Keratinocyte (primary cell): ENCODE measurements at regions not wholly inside any gene's neighbourhood (a gene's known extent, or its start where the extent isn't known, plus 50 kb on each side); places are given as distances from the start of the nearest gene placed in this dataset.

ENCODE experiments used
- DNase-seq: peaks from one replicate; pipeline ENCODE4 v3.0.0-alpha.2; 2011; ENCODE audit warnings: low read depth, missing footprints, low spot score
- FAIRE-seq: peaks from 2 replicates; lab custom pipeline; 2011; peaks lifted over from hg19 to GRCh38; lab: Jason Lieb, UNC
- H2AFZ ChIP-seq: 2 replicates; pipeline ENCODE4 v1.6.0; 2012; ENCODE audit warnings: low read length, control low read depth, inconsistent platforms; ENCODE audit not compliant: control insufficient read depth
- H3K27ac ChIP-seq: 2 replicates; pipeline ENCODE4 v1.5.1; 2011; ENCODE audit warnings: low read length; ENCODE audit not compliant: control insufficient read depth, insufficient read depth
- H3K27me3 ChIP-seq: 3 replicates; pipeline ENCODE4 v1.6.0; 2011; ENCODE audit warnings: low read length; ENCODE audit not compliant: control insufficient read depth, insufficient read depth; ENCODE audit errors: extremely low read depth
- H3K36me3 ChIP-seq, 2 experiments: 2 replicates in 1 of 2; 3 replicates in 1 of 2; pipeline ENCODE4 v1.5.1; 2011; ENCODE audit warnings: low read length in 2 of 2, mild to moderate bottlenecking in 1 of 2; ENCODE audit not compliant: control insufficient read depth in 2 of 2, insufficient read depth in 2 of 2; ENCODE audit errors: extremely low read depth in 1 of 2
- H3K4me1 ChIP-seq: 3 replicates; pipeline ENCODE4 v1.5.1; 2011; ENCODE audit warnings: low read length; ENCODE audit not compliant: control insufficient read depth, insufficient read depth; ENCODE audit errors: extremely low read depth
- H3K4me2 ChIP-seq: 3 replicates; pipeline ENCODE4 v1.6.0; 2011; ENCODE audit warnings: low read depth, low read length; ENCODE audit not compliant: control insufficient read depth, insufficient read depth; ENCODE audit errors: extremely low read depth
- H3K4me3 ChIP-seq, 3 experiments: fragments of 200-600 bp in 1 of 3; sonication (generic) in 1 of 3; 2 replicates in 2 of 3; 3 replicates in 1 of 3; pipeline ENCODE4 v1.5.1; 2011 to 2016; ENCODE audit warnings: low read length in 3 of 3, mild to moderate bottlenecking in 3 of 3, control low read depth in 2 of 3, inconsistent platforms in 1 of 3, low read depth in 1 of 3, mixed read lengths in 1 of 3, mixed run types in 1 of 3, moderate library complexity in 1 of 3; ENCODE audit not compliant: control insufficient read depth in 2 of 3, insufficient read depth in 2 of 3; ENCODE audit errors: extremely low read depth in 1 of 3
- H3K79me2 ChIP-seq: 2 replicates; pipeline ENCODE4 v1.6.0; 2012; ENCODE audit warnings: low read length; ENCODE audit not compliant: control insufficient read depth, insufficient read depth
- H3K9ac ChIP-seq: 3 replicates; pipeline ENCODE4 v1.6.0; 2011; ENCODE audit warnings: low read length; ENCODE audit not compliant: control insufficient read depth, insufficient read depth; ENCODE audit errors: extremely low read depth
- H3K9me1 ChIP-seq: 3 replicates; pipeline ENCODE4 v1.6.0; 2011; ENCODE audit warnings: low read length; ENCODE audit not compliant: control insufficient read depth, insufficient read depth; ENCODE audit errors: extremely low read depth
- H3K9me3 ChIP-seq: 2 replicates; pipeline ENCODE4 v1.5.1; 2012; ENCODE audit warnings: low read depth, low read length; ENCODE audit not compliant: control insufficient read depth
- H4K20me1 ChIP-seq: 3 replicates; pipeline ENCODE4 v1.6.0; 2011; ENCODE audit warnings: low read length; ENCODE audit not compliant: control insufficient read depth, insufficient read depth; ENCODE audit errors: extremely low read depth
- EZH2 ChIP-seq: IDR thresholded peaks from one replicate; pipeline ENCODE4 v1.6.1; 2012; ENCODE audit warnings: inconsistent platforms, mild to moderate bottlenecking, low read length, moderate library complexity
- dilution Hi-C: fragments of 300-500 bp; cut with MboI; formaldehyde crosslinking; loops from one replicate; pipeline ENCODE4 v1.7.0; 2020; ENCODE audit warnings: low sequenced_read_pairs; ENCODE audit not compliant: extremely low pct_ligation_motif_present
- TF ChIP-seq, protein P1 (sequence below), 3 experiments: IDR thresholded peaks in 1 of 3; conservative IDR thresholded peaks in 1 of 3; optimal IDR thresholded peaks in 1 of 3; 2 replicates in 2 of 3; 3 replicates in 1 of 3; pipeline versions ENCODE3 to v1.5.1; 2011; ENCODE audit warnings: low read length in 3 of 3, mild to moderate bottlenecking in 3 of 3, moderate library complexity in 2 of 3, control low read depth in 1 of 3, inconsistent platforms in 1 of 3; ENCODE audit not compliant: insufficient read depth in 2 of 3; ENCODE audit errors: extremely low read depth in 1 of 3

DNA sequence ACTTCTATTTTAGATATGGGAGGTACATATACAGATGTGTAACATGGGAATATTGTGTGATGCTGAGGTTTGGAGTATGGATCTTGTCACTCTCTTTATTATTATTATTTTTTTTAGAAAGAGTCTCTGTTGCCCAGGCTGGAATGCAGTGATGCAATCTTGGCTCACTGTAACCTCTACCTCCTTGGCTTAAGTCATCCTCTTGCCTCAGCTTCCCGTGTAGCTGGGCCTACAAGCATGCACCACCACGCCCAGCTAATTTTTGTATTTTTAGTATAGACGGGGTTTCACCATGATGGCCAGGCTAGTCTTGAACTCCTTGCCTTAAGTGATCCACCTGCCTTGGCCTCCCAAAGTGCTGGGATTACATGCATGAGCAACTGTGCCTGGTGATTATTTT is 138.4 kb upstream of the SLC28A3 start:
- Histone ChIP-seq H3K4me3 (no peak overlapping the region), H3K9me1 (no peaks in the 10 kb centered on the region), H3K79me2 (no peaks in the 10 kb centered on the region), H3K9ac (no peak overlapping the region), H2AFZ (no peak overlapping the region), H4K20me1 (no peaks in the 10 kb centered on the region), H3K4me1 (no peaks in the 10 kb centered on the region), H3K9me3 (no peaks in the 10 kb centered on the region), H3K4me2 (no peak overlapping the region), H3K27ac (no peak overlapping the region), H3K27me3 (no peaks in the 10 kb centered on the region), H3K36me3 (no peaks in the 10 kb centered on the region)
- dilution Hi-C loops, result no loop called here
- DNase-seq (no peak), FAIRE-seq (no peak)
- TF ChIP-seq, protein P1, sequence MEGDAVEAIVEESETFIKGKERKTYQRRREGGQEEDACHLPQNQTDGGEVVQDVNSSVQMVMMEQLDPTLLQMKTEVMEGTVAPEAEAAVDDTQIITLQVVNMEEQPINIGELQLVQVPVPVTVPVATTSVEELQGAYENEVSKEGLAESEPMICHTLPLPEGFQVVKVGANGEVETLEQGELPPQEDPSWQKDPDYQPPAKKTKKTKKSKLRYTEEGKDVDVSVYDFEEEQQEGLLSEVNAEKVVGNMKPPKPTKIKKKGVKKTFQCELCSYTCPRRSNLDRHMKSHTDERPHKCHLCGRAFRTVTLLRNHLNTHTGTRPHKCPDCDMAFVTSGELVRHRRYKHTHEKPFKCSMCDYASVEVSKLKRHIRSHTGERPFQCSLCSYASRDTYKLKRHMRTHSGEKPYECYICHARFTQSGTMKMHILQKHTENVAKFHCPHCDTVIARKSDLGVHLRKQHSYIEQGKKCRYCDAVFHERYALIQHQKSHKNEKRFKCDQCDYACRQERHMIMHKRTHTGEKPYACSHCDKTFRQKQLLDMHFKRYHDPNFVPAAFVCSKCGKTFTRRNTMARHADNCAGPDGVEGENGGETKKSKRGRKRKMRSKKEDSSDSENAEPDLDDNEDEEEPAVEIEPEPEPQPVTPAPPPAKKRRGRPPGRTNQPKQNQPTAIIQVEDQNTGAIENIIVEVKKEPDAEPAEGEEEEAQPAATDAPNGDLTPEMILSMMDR (optimal IDR thresholded peaks at IDR 0.05 in 1 of 3, IDR thresholded peaks at IDR 0.05 in 1 of 3, conservative IDR thresholded peaks at IDR 0.05 in 1 of 3; ENCODE audit: extremely low read depth in 1 of 3, insufficient read depth in 2 of 3, low read length in 3 of 3), result no peak
- no peak for TF ChIP-seq EZH2

DNA sequence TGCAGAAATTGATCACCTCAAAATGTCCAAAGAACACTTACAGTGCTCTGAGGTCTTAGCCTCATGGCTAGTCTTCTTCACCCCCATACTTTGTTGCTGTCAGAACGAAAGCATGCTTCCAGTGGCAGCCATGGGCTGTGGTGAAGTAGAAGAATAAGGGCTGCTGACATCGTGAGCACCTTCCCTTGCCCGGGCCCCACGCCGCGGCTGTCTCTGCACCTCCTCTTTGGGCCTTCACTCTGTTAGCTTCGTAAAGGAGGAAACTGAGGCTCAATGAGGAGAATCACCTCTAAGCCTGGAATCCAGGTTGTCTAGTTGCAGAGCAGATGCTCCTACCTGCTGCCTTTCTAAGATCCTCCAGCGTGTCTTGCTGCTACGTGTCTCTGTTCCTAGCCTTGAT is 139.5 kb upstream of the SLC28A3 start:
- Histone ChIP-seq H3K9me3 (no peaks in the 10 kb centered on the region), H3K36me3 (no peaks in the 10 kb centered on the region), H3K4me3 (no peak overlapping the region), H3K4me2 (no peak overlapping the region), H2AFZ (no peak overlapping the region), H4K20me1 (no peaks in the 10 kb centered on the region), H3K27ac (no peak overlapping the region), H3K27me3 (no peaks in the 10 kb centered on the region), H3K9ac (no peak overlapping the region), H3K9me1 (no peaks in the 10 kb centered on the region), H3K79me2 (no peaks in the 10 kb centered on the region), H3K4me1 (no peaks in the 10 kb centered on the region)
- dilution Hi-C loops, result no loop called here
- TF ChIP-seq, protein P1 (optimal IDR thresholded peaks at IDR 0.05 in 1 of 3, IDR thresholded peaks at IDR 0.05 in 1 of 3, conservative IDR thresholded peaks at IDR 0.05 in 1 of 3; ENCODE audit: extremely low read depth in 1 of 3, insufficient read depth in 2 of 3, low read length in 3 of 3), result no peak
- no peak for TF ChIP-seq EZH2
- no peak for FAIRE-seq
- no peak for DNase-seq
